HEK293T (cell line): ENCODE measurements at regions not wholly inside any gene's neighbourhood (a gene's known extent, or its start where the extent isn't known, plus 50 kb on each side); places are given as distances from the start of the nearest gene placed in this dataset.

Source experiments
- CTCF ChIA-PET: fragments of 350-600 bp; formaldehyde crosslinking; extraction: SDS; loops from one replicate; lab custom pipeline; 2021; ENCODE audit warnings: antibody characterized with exemption, inconsistent platforms; lab: Yijun Ruan, JAX
- POLR2A ChIA-PET: fragments of 350-600 bp; formaldehyde crosslinking; extraction: SDS; loops from one replicate; lab custom pipeline; 2020; ENCODE audit warnings: antibody characterized with exemption, inconsistent platforms; lab: Yijun Ruan, JAX
- DNase-seq: peaks from one replicate; pipeline ENCODE4 v3.0.0; 2012; ENCODE audit warnings: mixed read lengths; ENCODE audit errors: extremely low spot score
- ARNT ChIP-seq: fragments of 450-650 bp; IDR thresholded peaks from 2 replicates; pipeline ENCODE4 v1.6.1; 2017; ENCODE audit warnings: mild to moderate bottlenecking
- BHLHE40 ChIP-seq: fragments of 450-650 bp; IDR thresholded peaks from 2 replicates; pipeline ENCODE4 v1.6.1; 2016; ENCODE audit warnings: mild to moderate bottlenecking, moderate library complexity, borderline replicate concordance
- CTBP1 ChIP-seq: fragments of 450-650 bp; IDR thresholded peaks from 2 replicates; pipeline ENCODE4 v1.6.1; 2016; ENCODE audit warnings: borderline replicate concordance
- ELF4 ChIP-seq: fragments of 450-650 bp; IDR thresholded peaks from 2 replicates; pipeline ENCODE4 v1.6.1; 2017; ENCODE audit warnings: antibody characterized with exemption
- FOXA1 ChIP-seq: fragments of 450-650 bp; IDR thresholded peaks from 2 replicates; pipeline ENCODE4 v1.6.1; 2016; ENCODE audit warnings: mild to moderate bottlenecking
- FOXK2 ChIP-seq: fragments of 450-650 bp; IDR thresholded peaks from 2 replicates; pipeline ENCODE4 v1.6.1; 2016; ENCODE audit warnings: mild to moderate bottlenecking
- FOXM1 ChIP-seq: fragments of 450-650 bp; IDR thresholded peaks from 2 replicates; pipeline ENCODE4 v1.6.1; 2017; ENCODE audit warnings: mild to moderate bottlenecking, borderline replicate concordance
- HDGF ChIP-seq: fragments of 450-650 bp; IDR thresholded peaks from 2 replicates; pipeline ENCODE4 v1.6.1; 2017; ENCODE audit warnings: antibody characterized with exemption, borderline replicate concordance
- L3MBTL2 ChIP-seq: fragments of 450-650 bp; conservative IDR thresholded peaks from 2 replicates; pipeline ENCODE4 v1.6.1; 2016; ENCODE audit warnings: mild to moderate bottlenecking
- LEF1 ChIP-seq: fragments of 450-650 bp; IDR thresholded peaks from 2 replicates; pipeline ENCODE4 v1.6.1; 2017; ENCODE audit warnings: mild to moderate bottlenecking, borderline replicate concordance
- NFRKB ChIP-seq: fragments of 450-650 bp; IDR thresholded peaks from 2 replicates; pipeline ENCODE4 v1.6.1; 2016; ENCODE audit warnings: mild to moderate bottlenecking, moderate library complexity
- SP1 ChIP-seq: fragments of 450-650 bp; IDR thresholded peaks from 2 replicates; pipeline ENCODE4 v1.6.1; 2017
- SUZ12 ChIP-seq: fragments of 450-650 bp; IDR thresholded peaks from 2 replicates; pipeline ENCODE4 v1.6.1; 2016; ENCODE audit warnings: mild to moderate bottlenecking
- TARDBP ChIP-seq: fragments of 450-650 bp; IDR thresholded peaks from 2 replicates; pipeline ENCODE4 v1.6.1; 2016
- ZNF384 ChIP-seq: fragments of 450-650 bp; IDR thresholded peaks from 2 replicates; pipeline ENCODE4 v1.6.1; 2016
- TF ChIP-seq, protein P1 (sequence below): fragments of 450-650 bp; IDR thresholded peaks from 2 replicates; pipeline ENCODE4 v1.6.1; 2016

DNA sequence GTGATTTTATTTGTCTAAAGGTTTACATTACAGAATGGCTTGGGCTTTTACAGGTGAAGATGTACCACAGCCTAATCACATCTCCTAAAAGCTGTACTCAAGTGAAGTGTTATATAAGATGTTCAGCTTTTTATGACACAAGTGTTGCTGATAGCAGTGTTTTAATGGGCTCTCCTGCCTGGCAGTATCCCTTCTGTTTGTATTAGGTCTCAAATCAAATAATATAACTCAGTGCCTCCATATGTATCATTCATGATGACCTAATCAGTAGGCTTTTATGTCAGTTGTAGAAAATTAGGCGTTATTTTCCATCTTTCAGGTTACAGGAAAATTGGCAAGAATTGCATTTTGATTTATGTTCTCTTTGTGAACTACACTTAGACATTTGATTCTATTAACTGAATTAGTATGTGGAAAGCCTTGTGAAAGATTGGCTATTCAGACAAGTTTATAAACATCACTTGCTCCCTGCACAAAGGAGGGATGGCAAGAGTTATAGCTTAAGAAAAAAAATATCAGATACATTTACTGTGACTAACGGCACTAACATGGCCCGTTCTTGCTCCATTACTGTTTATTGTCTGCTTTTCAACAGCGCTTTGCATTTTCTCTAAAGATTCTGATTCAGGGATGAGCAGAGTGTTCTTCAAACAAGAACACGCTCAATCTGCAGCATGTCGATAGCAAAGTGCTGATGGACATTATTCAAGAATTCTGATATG lies 143.7 kb upstream of the DIO2 start:
- ChIA-PET POLR2A (no interaction called here), CTCF (interaction anchor here (0.6 kb wide), 1 partner anchor 1578 kb away, joined by 3 read pairs; no protein-coding TSS in a partner anchor)
- no peak for DNase-seq
- no peak for TF ChIP-seq ZNF384

DNA sequence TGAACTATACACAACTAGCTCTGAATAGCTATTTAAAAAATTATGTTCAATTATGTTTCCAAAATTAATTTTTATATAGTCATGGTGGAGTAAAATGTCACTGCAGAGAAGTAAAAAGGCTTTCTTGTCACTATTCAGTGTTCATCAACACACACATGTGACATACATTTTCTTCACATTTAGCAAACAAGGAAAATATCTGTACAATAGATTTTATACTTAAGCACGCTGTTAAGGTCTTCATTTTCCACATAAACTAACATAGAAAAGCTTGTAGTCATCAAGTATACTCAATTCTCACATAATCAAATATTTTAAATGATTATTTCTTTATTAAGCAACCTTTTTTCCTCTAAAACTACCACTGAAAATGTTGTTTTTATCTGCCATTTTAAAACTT lies 141.2 kb upstream of the DIO2 start:
- no peak for TF ChIP-seq FOXK2
- no peak for TF ChIP-seq NFRKB
- no peak for TF ChIP-seq LEF1
- TF ChIP-seq L3MBTL2: no peak
- TF ChIP-seq BHLHE40: no peak
- no peak for TF ChIP-seq HDGF
- no peak for TF ChIP-seq ELF4
- no peak for TF ChIP-seq TARDBP
- TF ChIP-seq, protein P1, sequence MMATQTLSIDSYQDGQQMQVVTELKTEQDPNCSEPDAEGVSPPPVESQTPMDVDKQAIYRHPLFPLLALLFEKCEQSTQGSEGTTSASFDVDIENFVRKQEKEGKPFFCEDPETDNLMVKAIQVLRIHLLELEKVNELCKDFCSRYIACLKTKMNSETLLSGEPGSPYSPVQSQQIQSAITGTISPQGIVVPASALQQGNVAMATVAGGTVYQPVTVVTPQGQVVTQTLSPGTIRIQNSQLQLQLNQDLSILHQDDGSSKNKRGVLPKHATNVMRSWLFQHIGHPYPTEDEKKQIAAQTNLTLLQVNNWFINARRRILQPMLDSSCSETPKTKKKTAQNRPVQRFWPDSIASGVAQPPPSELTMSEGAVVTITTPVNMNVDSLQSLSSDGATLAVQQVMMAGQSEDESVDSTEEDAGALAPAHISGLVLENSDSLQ: no peak
- TF ChIP-seq FOXM1: no peak
- TF ChIP-seq FOXA1: no peak
- TF ChIP-seq ZNF384: no peak
- no peak for TF ChIP-seq SP1
- no peak for TF ChIP-seq SUZ12
- TF ChIP-seq ARNT: no peak
- TF ChIP-seq CTBP1: no peak
- ChIA-PET POLR2A (no interaction called here), CTCF (interaction anchor here (0.6 kb wide), 1 partner anchor 140 kb away, joined by 3 read pairs; no protein-coding TSS in a partner anchor)
- DNase-seq: no peak

DNA sequence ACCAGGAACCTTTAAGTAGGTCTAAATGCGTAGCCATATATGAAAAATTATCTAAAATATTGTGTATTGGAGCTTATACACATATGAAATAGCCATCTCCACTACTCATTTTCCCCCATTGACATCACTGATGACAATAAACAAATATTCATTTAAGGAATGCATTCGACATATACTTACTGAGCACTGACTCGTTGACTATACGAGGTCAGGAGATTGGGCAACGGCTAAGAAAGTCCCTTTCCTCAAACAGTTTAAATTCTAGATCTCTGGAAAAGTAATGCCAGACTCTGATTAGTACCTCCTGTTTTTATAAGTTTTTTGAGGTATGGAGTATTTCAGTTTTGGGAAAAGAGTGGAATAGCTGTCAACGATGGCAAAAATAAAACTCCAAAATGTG lies 139.4 kb upstream of the DIO2 start:
- CTCF ChIA-PET: no interaction called here
- POLR2A ChIA-PET: no interaction called here
- DNase-seq: no peak
- TF ChIP-seq, protein P1: no peak
- TF ChIP-seq FOXA1 (no peak), ZNF384 (no peak), FOXK2 (no peak), FOXM1 (no peak), HDGF (no peak), CTBP1 (no peak), NFRKB (no peak), ELF4 (no peak), ARNT (no peak), LEF1 (no peak), SUZ12 (no peak), SP1 (no peak), TARDBP (no peak), BHLHE40 (no peak), L3MBTL2 (no peak)

DNA sequence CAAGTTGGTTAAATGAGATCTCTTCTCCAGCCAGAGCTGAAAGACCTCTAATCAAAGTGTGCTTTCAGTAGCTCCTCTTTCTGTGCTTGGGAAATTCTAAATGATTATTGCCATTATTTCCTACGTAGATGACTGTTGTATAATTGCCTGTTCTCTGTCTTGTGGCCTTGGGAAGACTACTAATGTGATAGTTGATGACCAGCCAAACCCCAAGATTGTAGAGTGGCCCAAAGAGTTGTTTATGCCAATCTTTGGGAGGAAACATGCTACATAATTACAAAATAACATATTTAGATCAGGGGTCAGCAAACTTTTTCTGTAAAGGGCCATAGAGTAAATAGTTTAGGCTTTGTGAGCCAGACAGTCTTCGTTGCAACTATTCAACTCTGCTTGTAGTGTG lies 135.1 kb upstream of the DIO2 start:
- POLR2A ChIA-PET: no interaction called here
- CTCF ChIA-PET: no interaction called here
- TF ChIP-seq FOXA1: no peak
- no peak for TF ChIP-seq CTBP1
- TF ChIP-seq ARNT: no peak
- TF ChIP-seq NFRKB: no peak
- no peak for DNase-seq

DNA sequence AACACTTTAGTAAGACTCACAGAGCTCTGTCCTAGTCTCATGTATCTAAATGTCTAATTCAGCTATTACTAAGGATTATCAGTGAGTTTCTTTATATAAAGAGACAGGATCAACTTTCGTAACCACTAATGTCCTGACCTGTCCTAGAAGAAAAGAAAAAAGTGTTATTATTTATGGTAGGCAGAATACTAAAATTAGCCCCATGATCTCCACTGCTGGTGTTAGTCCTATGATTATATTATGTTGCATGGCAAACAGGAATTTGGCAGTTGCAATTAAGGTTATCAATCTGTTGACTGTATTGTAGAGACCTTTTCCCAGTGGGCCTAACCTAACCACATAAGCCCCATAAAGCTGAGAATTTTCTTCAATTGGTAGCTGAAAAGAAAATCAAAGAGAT lies 132.9 kb upstream of the DIO2 start:
- POLR2A ChIA-PET: no interaction called here
- TF ChIP-seq FOXA1 (no peak), NFRKB (no peak), SUZ12 (no peak), ELF4 (no peak), SP1 (no peak), ARNT (no peak), ZNF384 (no peak), TARDBP (no peak), FOXM1 (no peak), L3MBTL2 (no peak), HDGF (no peak), FOXK2 (no peak), LEF1 (no peak), CTBP1 (no peak), BHLHE40 (no peak)
- TF ChIP-seq, protein P1: no peak
- CTCF ChIA-PET: interaction anchor here (0.6 kb wide), 1 partner anchor 131 kb away, joined by 3 read pairs; no protein-coding TSS in a partner anchor
- DNase-seq: no peak

DNA sequence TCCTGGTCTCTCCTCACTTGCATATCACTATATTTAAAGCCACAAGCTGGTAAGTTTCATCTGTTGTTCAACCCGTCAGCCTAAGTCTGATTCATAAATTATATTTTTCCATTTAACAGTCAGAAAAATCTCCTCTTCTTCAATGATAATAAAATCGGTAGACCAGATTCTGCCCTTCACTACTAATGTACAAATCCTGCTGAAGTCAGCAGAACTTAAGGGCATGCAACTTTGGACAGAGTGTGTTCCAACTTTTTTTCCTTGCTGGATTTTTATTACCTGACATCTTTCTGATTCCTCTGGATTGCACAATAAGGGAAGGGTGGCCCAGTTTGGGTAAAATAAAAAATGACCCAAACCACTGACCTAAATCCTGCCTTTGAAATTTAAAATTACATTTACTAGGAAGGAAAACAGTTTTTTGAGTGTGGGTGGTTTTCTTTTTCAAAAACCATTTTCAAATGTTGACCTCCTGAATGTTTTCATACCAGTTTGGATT lies 125.4 kb upstream of the DIO2 start:
- ChIA-PET POLR2A (no interaction called here), CTCF (interaction anchor here (0.7 kb wide), 1 partner anchor 19 kb away, joined by 5 read pairs; no protein-coding TSS in a partner anchor)
- no peak for DNase-seq
- TF ChIP-seq LEF1 (no peak), FOXA1 (no peak), FOXM1 (no peak), SUZ12 (no peak), ELF4 (no peak), FOXK2 (no peak), ZNF384 (no peak), CTBP1 (no peak), HDGF (no peak), TARDBP (no peak), BHLHE40 (no peak), SP1 (no peak), L3MBTL2 (no peak), NFRKB (no peak), ARNT (no peak)
- TF ChIP-seq, protein P1: no peak
